HG02885 (cell line): ENCODE measurements at regions not wholly inside any gene's neighbourhood (a gene's known extent, or its start where the extent isn't known, plus 50 kb on each side); places are given as distances from the start of the nearest gene placed in this dataset.
"Not testable (repeated sequence)": the region's sequence is repeated elsewhere in the genome, so short reads cannot be mapped to it uniquely, and the experiment has no call there.

Experiments
- ATAC-seq: cut with Tn5 transposase; IDR thresholded peaks from one replicate; pipeline ENCODE4 v1.9.1; 2021; ENCODE audit warnings: mild to moderate bottlenecking; ENCODE audit not compliant: unreplicated experiment, poor library complexity

DNA sequence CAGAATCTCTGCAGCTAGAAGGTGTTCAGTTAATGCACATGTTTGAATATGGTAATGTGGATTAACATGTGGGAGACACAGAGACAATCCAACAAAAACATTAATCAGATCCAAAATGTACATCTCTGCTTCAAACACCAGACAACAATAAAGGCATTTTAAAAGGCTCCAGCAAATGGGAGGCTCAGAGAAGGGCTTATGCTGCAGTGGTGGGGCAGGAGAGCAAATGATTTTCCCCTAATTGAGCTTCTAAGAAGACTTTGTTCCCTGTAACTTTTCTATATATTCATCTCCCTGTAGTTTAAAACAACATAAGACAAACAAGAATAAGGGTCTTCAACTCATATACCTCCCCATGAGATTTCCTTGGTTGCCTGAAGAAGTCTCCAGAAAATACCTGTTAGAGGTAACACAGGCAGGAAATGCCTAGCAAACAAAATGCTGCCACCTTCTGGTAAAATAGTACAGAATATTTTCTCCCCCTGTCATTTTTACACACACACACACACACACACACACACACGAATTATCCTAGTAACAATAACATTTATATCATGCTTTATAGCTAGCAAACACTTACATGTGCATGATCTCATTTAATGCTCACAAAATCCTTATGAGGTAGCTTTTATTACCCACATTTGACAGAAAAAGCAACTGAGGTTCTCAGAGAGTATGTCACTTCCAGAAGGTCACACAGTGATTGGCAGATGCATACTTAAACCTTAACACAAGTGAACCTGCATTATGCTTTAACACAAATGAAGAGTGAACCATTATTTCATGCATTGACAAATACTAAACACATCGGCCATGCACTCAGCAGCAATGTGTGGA is 123.4 kb upstream of the MB21D2 start:
- ATAC-seq: peak; percentile 70

- no peak for ATAC-seq
Observed at GRCh38 chr3:193046371-193046770, 128.7 kb upstream of the MB21D2 start.

- ATAC-seq: not testable (repeated sequence)
Observed at GRCh38 chr3:193047461-193047860, 129.8 kb upstream of the MB21D2 start.

- no peak for ATAC-seq
Observed at GRCh38 chr3:193048127-193048526, 130.5 kb upstream of the MB21D2 start.

- ATAC-seq: no peak
Observed at GRCh38 chr3:193049935-193050334, 132.3 kb upstream of the MB21D2 start.

GRCh38 chr3:193051314-193051713 is 133.7 kb upstream of the MB21D2 start:
- no peak for ATAC-seq

GRCh38 chr3:193052354-193053045 is 134.8 kb upstream of the MB21D2 start:
- ATAC-seq: no peak

DNA sequence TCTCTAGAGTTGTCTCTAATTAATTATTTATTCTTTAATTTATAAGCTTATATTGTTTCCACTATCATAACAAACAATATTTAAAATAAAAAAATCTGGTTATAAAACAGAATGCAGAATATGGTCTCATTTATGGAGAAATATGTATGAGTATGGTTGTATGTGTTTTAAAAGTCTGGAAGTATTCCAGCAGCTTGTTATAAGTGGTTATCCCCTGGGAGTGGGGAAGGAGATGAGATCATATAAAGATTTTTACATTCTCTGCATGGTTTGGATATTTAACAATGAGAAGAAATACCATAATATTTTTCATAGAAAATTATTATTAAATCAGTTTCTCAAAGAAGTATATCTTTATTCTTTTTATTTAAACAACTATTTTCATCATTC is 135.4 kb upstream of the MB21D2 start:
- no peak for ATAC-seq

DNA sequence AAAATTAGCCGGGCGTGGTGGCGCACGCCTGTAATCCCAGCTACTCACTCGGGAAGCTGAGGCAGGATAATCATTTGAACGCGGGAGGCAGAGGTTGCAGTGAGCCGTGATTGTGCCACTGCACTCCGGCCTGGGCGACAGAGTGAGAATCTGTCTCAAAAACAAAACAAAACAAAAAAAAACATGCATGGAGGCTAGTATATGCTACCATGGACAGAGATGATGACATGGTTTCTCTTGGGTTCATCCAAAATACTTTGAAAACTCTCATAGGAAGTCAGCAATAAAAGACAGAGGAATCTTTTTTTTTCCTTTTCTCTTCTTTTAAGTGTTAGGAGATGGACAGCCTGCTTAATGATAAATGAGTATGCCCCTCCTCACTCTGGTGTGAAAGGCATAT is 137.7 kb upstream of the MB21D2 start:
- no peak for ATAC-seq

DNA sequence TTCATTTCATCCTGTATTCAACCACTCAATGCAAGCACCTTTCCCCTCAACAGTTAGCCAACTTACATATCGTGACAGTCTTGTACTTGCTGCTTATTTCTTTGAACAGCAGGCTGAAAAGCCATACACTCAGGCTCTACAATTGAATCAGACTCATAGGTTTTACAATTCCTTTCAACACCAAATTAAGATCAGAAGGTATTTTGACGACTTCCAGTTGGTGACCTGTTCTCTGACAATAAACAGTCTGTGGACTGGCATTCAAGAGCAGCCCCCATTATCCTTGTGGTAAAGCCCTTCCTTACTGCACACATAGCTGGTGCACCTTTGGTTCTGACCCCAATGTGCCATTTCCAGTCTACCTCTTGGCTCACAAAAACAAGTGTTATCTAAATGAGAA is 140.0 kb upstream of the MB21D2 start:
- no peak for ATAC-seq

DNA sequence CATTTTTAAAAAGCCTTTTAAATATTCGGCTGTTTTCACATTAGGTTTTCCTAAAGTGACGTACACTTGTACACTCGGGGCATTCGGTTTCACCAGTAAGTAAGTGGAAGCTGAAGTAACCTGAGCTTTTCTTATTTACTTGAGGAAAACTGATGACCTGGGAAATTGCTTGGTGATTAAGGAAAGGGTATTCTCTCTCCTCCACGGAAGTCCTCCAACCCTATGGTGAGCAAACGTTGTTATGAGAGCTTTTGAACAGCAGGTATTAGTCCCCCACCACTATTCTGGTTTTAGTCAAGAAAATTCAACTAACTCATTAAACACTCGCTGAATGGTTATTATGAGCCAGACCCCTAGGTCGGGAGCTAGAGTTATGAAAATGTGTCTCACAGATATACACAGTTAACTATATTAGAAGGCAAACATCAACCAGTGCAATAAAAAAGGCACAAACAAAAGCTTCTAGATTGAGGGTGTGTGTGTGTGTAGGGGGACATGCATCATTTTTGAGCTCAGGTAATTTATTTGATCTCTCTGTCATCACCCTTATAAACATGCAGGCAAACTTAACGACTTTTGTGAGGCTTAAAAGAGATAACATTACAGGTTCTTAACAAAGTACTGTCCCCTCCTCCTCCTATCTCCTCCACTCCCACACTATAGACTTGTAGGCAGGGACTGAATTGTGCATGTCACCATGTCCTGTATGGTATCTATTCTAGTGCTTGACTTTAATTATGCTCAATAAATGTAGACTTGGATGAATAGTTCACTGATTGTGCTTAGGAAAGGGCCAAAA is 143.3 kb upstream of the MB21D2 start:
- ATAC-seq: no peak

- no peak for ATAC-seq
Observed at GRCh38 chr3:193068365-193068764, 150.7 kb upstream of the MB21D2 start.

DNA sequence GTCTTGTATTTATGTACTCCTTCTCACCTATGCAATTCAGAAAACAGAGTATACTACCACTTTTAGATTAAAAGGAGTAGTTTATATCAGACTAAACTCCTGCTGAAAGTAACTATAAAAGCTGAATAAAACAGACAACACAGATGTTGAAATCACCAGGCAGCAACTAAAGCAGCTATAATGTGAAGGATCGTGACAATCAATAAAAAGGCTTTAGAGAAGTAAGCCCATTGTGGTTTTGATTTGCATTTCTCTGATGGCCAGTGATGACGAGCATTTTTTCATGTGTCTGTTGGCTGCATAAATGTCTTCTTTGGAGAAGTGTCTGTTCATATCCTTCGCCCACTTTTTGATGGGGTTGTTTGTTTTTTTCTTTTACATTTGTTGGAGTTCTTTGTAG is 152.1 kb upstream of the MB21D2 start:
- ATAC-seq: not testable (repeated sequence)

DNA sequence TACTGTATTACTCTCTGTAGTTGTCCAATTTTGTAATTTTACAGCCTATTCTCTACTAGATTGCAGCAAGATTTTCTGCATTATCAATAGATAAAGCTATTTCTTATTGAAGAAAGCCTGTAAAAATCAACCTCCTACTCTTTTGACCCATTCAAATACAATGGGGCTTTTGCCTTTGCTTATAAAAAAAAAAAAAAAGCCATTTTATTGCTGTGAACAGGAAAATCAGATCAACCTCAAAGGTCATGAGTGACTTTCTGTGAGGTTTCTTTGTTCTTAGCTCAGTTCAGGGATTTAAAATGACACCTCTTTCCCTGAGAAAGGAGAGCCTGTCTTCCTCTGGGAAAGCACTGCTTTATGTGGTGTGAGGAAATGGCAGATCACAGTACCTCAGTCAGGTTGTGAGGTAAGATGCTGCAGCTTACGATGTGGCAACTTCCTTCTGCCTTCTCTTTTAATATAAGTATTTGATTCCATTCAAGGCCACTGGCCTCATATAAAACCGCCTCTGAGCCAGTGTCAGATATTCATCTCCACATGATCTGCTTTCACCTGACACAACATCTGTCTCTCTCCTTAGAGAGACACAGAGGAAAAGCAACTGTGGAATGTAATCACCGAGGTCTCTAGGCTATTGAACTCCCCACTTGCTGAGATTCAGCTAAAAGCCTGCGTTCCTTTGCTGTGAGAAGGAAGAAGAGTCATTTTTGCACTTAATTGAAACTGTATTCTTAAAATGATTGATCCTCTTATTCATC is 161.5 kb upstream of the MB21D2 start:
- no peak for ATAC-seq

DNA sequence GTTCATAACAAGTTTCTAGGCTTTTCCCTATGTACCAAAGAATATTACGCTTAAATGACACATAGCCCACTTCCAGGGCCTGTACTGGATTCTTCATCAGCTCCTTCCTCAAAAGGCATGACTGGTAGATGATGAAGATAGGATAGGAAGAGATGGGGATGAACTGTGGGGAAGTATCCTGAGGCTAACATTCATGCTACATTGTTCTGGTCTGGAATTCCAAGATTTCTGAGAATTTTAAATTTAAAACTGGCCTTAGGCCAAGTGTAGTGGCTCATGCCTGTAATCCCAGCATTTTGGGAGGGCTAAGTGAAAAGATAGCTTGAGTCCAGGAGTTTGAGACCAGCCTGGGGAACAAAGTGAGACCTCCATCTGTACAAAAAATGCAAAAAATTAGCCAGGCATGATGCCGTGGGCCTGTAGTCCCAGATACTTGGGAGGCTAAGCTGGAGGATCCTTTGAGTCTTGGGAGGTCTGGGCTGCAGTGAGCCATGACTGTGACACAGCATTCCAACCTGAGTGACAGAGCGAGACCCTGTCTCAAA is 160.1 kb upstream of the PLAAT1 start:
- ATAC-seq: no peak

GRCh38 chr3:193085655-193086054 is 155.4 kb upstream of the PLAAT1 start:
- ATAC-seq: no peak

DNA sequence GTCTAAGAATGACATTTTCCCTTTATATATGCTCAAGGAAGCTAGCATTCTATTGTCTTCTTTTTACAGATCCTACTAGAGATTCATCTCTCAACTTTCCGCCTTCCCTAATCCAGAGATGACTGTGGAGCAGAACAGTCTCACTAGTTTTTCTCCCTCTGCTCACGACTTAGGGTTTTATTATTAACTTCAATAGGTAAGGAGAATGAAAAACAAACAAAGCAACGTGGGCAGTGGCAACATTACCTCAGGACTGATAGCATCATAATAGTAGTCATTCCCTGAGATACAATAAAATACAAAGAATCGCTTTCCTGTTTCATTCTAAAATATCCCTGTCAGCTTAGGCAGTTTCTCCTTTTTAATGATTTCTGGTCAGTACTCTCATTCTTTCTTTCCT is 154.3 kb upstream of the PLAAT1 start:
- ATAC-seq: no peak

DNA sequence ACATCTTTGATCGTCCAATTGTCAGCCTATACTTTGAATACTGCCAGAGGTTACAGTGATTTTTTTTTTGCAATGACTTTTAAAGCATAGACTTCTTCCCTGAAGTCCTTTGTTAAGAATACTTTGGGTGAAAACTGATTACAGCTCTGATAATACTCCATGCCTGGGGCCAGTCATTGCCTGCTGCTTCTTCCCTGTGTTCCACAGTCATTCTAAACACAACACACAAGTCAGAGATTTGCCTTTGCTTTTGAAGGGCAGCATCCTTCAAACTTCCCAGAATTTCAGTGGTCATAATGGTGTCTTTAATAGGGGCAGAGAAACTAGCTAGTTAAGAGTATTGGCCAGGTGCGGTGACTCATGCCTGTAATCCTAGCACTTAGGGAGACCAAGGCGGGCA is 153.7 kb upstream of the PLAAT1 start:
- no peak for ATAC-seq

- ATAC-seq: no peak
Observed at GRCh38 chr3:193095366-193095765, 145.7 kb upstream of the PLAAT1 start.

DNA sequence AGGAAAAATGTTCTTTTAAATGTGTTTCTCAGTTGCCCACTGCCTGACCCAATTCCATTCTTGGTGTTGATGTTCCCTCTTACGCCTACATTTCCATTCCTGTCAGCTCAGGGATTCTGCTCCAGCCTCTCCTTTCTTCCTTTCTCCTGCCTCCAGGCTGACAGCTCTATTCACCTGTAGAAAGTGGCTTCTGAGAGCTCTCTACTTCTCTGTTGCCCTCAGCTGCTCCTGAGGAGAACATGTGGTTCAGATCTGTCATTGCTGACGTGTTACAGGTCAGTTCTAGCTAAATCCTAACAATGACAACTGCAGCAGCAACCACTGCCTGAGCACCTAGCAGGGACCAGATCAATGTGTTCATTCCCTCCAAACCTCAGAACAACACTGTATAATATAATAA is 144.9 kb upstream of the PLAAT1 start:
- no peak for ATAC-seq
